Uterus (tissue), 2 donors: ENCODE measurements at regions not wholly inside any gene's neighbourhood (a gene's known extent, or its start where the extent isn't known, plus 50 kb on each side); places are given as distances from the start of the nearest gene placed in this dataset.

Source experiments
- POLR2A ChIP-seq, 2 donors: fragments of 450-650 bp; IDR thresholded peaks; one replicate each; pipeline ENCODE4 v1.6.1; 2016; ENCODE audit warnings: antibody characterized with exemption in 2 of 2, mild to moderate bottlenecking in 1 of 2, moderate library complexity in 1 of 2
- TF ChIP-seq, protein P1 (sequence below), 4 experiments: fragments of 200-600 bp in 2 of 4; fragments of 450-650 bp in 2 of 4; sonication (generic) in 2 of 4; IDR thresholded peaks; one replicate each; pipeline ENCODE4 v1.5.1; 2016 to 2019; ENCODE audit warnings: antibody characterized with exemption in 4 of 4, mild to moderate bottlenecking in 2 of 4, moderate library complexity in 1 of 4

DNA sequence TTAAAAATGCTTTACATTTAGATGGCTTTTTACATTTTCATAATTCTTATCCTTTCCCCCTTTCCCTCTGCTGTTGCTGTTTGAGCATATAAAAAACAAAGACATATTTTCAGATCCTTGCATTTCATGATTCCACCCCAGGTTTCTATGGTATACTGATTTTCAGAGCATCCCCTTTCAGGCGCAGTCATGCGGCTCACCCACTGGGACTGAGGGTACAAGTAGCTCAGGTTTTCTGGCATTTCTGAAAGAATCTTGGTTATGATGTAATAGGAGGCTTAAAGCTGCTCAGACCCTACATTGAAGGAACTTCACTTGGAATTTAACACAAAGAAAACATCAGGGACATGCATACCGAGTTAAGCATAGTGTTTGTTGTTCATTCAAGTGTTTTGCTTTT is 310.8 kb downstream of the ETAA1 start:
- TF ChIP-seq, protein P1, sequence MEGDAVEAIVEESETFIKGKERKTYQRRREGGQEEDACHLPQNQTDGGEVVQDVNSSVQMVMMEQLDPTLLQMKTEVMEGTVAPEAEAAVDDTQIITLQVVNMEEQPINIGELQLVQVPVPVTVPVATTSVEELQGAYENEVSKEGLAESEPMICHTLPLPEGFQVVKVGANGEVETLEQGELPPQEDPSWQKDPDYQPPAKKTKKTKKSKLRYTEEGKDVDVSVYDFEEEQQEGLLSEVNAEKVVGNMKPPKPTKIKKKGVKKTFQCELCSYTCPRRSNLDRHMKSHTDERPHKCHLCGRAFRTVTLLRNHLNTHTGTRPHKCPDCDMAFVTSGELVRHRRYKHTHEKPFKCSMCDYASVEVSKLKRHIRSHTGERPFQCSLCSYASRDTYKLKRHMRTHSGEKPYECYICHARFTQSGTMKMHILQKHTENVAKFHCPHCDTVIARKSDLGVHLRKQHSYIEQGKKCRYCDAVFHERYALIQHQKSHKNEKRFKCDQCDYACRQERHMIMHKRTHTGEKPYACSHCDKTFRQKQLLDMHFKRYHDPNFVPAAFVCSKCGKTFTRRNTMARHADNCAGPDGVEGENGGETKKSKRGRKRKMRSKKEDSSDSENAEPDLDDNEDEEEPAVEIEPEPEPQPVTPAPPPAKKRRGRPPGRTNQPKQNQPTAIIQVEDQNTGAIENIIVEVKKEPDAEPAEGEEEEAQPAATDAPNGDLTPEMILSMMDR (IDR thresholded peaks at IDR 0.05), result no peak
- TF ChIP-seq POLR2A (IDR thresholded peaks at IDR 0.05), result no peak
